Stimulated activated CD8-positive, alpha-beta memory T cell treated with anti-CD3 and anti-CD28 coated beads, Interleukin-4, amount 100 ng/mL, for 4 hours (primary cell): ENCODE measurements at regions not wholly inside any gene's neighbourhood (a gene's known extent, or its start where the extent isn't known, plus 50 kb on each side); places are given as distances from the start of the nearest gene placed in this dataset.

Source experiments
- DNase-seq, 2 donors: peaks; one replicate each; pipeline ENCODE4 v3.0.0-alpha.2; 2020; ENCODE audit warnings: low read depth in 2 of 2, low spot score in 1 of 2

DNA sequence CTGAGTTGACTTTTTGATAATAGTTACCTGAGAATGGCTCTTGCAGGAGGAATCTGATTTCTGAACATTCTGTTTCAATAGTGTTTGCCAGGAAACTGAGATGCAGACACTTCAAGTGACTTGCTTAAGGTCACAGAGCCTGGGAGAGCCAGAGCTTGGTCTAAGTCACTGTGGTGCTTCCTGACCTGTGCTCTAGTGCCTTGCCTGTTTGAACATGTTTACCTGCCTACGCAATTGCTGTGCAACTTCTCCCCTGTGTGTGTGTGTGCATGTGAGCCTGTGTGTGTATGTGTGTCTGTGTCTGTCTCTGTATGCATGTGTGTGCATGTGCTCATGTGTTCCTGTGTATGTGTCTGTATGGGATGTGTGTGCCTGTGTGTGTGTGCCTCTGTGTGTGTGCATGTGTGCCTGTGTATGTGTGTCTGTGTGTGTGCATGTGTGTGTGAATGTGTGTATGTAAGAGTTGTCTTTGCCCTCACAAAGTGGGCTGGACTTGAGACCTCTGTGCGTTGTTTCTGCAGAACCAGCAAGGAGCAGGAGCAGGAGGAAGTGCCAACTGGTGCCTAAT lies 185.8 kb downstream of the GADD45G start:
- DNase-seq = no peak

DNA sequence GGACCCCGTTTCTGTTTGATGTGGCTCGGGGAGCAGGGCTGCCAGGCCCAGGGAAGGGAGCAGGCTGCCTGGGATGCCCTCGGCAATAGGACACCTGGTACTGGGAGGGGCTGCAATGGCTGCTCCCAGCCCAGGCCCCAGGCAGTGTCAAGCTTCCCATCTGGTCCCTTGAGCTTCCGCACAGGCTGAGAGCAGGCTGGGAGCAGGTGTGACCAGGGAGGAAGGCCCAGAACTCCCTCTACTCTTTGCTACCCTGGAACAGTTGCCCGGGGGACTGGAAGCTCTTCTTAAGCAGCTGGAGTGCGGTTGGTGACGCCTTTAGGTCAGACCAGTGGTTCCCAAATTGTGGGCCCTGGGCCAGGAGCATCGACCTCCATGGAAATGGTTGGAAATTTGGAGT lies 186.9 kb downstream of the GADD45G start:
- DNase-seq = no peak

DNA sequence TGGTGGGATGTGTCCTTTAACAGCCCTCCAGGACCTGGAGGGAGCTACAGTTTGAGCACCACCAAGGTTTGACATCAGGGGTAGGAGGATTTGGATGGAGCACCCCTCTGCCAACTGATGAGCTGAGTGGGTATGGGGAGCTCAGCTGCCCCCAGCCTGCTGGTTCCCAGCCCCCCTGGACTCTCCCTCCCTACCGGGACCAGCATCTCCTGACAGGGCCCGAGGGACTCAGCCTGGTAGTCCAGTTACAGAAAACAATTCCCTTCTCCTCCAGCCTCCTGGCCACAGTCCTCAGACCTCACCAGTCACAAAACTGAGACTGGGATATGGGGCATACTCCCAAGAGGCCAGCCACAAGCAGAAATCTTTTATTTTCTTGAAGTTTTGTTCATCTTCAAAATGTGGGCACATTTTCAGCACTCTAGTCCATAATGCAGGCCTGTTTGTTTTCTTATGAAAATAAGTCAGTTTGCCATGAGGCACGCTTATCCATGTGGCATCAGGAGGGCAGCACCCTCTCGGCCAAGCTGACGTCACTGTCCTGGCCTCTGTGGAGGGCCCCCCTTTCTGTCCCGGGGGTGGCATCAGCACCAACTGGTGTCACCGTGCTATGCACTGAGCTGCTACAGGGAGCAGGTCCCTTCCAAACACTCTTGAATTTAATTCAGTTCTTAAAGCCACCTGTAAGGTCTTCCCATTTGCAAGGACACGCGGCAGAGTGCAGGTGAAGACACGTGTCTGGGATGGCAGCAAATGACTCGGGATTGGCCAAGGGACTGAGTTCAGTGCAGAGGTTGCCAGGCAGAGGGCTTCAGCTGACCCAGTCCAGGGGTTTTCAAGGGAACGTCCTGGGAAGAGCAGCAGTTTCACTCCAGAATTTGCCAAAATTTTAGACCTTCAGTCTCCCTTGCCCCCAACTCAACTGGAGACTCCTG lies 187.6 kb downstream of the GADD45G start:
- no peak for DNase-seq

DNA sequence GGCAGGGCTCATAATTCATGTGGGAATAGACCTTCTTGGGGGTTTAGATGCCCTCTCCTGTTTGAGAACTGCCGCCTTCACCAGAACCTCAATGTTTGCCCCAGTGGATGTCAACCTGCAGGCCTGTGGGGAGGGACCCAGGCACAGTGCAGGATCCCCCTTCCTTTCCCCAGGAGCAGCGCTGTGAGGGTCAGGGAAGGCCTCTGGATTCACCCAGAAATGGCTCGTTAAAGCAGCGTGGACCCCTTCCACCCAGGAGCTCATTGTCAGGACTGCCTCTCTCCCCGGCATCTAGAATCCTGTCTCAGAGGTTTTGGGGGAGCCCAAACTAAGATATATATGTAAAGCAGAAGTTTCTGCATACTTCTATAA lies 188.3 kb downstream of the GADD45G start:
- DNase-seq = no peak

DNA sequence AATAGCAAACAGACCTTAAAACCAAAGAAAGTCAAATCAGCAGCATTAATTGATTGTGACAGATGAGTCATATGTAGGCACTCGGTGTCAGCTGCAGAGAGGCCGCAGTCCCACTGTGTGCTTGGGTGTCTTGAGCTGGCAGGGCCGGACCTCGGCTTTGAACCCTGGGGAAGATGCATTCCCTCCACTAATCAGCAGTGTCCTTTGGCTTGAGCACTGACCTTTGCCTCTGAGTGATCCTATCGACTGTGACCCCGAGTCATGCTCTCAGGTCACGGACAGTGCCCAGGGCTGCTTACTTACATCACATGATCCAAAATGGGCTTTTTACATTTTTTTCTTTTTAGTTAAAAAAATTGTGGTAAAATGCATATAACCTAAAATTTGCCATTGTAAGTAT lies 188.7 kb downstream of the GADD45G start:
- DNase-seq = no peak

DNA sequence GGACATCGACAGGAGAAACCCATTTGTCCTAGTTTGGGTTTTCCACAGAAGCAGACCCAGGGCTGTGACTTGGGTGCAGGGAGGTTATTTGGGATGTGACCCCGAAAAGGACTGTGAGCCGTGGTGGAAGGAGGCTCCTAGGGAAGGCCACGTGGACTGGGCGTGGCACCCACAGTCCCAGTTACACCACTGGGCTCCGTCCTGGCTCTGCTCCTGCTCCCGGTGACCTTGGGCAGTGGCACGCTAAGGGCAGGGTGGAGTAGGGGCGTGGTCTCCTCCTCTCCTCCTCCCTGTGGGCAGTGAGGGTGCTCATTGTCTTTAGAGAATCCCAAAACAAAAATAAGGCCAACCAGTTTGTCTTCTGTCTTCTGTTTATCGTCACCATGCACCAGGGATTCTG lies 190.1 kb downstream of the GADD45G start:
- no peak for DNase-seq

DNA sequence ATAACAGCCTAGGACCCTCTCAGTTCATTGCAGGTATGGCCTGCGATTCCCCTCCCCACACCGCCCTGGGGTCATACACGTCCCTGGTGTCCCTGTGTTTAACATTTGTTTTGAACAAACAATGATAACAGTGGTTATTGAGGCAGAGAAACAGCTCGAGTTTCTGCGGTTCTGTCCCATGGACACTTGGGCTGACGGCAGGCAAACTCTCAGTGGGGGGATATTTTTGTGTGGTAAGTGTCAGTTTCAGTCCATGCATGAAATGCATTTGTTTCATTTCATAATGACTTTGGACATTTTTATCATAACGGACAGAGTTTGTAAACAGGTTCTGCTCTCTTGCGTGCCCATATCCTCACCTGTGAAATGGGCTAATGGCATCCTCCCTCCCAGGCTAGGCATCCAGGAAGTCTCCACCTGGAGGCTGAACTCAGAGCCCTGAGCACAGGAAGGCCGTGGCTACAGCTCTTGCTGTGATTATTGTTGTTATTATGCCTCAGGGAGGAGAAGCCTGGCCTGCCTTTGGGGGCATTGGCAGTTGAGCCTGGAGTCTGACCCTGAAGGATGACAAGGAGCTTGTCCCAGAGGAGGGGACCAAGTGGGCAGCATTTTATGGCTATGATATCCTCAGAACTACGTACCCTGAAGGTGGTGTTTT lies 190.9 kb downstream of the GADD45G start:
- DNase-seq = no peak

DNA sequence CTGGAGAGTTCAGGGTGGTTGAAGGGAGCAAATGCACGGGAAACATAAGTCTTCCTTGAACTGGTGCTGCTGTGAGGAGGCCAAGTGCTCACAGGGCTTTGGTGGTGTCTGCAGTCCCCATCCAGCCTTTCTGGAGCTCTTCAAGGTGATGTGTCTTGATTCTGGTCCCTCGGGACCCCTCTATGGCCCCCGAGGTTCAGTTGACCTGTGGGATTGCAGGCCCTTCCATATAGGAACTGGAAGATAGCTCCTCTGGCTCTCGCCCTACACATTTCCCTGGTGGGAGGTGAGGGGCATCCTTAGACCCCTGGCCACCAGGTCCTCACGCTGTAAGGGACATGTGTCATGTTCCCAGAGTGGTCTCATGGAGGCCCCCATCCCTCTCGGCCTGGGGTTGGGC lies 191.8 kb downstream of the GADD45G start:
- DNase-seq = no peak

DNA sequence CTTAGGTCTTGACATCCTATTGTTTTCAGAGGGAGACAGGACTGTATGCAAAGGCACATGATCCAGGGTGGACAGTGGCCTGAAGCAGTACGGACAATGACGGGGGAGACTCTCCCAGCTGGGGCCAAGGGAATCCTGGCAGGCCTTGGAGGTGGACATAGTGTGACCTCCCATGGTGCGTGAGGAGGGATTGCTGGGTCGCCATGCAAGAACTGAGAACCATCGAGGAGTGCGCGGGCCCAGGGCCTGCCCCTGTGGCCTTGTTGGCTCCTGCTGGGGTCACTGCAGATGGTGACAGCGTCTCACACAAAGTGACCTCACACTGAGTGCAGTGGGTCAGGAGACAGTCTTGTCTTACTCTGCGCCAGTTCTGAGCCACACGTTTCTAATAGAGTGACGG lies 192.4 kb downstream of the GADD45G start:
- no peak for DNase-seq

DNA sequence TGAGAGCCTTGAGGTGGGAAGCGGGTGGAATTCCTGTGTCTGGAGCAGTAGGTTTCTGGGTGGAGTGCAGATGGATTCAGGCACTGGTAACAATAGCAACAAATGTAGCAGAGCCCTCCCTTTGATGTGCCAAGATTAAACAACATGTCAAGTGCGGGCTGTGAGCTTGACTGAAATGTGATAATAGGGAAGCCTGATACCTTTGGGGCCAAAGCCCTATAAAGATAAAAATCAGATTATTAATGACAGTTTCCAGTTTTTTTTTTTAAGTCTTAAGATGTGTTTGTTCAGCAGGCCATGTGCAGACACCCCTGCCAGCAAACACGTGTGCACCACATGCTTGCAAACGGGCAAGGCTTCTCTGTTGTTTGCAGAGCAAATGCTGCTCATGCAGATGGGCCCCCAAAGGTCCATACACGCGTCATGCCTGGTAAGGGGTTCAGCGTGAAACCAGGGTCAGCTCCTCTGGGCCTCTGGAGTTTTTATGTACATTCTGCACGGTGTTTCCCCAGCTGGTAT lies 193.2 kb downstream of the GADD45G start:
- no peak for DNase-seq

DNA sequence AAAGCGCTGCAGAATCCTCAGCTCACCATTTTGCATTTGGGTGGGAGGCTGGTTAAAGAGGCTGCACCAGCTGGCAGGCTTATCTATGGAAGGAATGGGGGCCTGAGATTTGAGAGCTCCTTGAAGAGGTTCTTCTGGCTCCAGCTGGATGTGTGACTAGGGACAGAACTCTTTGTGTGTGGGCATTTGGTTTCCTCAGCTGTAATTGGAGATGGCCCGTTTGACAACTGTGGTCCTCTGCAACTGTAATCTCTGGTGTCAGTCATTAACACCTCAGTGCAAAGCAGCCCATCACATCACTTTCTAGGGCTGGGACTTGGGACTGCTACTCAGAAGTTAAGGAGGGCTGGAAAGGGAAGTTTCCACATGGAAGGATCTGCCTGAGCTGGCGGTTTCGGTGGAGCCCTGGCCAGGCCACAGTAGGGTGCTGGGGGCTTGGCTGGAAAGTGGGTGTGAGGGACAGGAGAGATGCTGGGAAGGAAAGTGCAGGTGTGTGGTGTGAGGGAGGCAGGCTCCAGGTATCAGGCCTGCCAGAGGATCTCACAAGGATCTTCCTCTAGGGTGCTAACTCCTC lies 193.8 kb downstream of the GADD45G start:
- DNase-seq = no peak

DNA sequence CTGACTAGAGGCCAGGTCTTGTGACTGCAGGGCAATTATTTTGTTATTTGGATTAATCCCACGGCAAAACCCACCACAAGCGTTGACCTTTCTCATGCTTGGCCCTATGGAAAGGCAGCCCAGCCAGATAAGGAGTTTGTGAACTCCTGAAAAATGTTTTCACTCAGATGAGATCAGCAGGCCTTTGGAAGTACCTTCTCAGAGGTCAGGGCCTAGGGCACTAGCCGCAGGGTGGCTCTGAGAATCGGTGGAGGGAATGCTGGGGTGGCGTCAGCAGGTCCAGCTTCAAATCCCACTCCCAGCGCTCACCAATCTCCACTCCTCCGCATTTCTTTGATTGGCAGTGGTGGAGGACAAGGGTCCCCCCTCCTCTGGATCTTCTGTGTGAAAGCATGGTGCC lies 194.4 kb downstream of the GADD45G start:
- no peak for DNase-seq

DNA sequence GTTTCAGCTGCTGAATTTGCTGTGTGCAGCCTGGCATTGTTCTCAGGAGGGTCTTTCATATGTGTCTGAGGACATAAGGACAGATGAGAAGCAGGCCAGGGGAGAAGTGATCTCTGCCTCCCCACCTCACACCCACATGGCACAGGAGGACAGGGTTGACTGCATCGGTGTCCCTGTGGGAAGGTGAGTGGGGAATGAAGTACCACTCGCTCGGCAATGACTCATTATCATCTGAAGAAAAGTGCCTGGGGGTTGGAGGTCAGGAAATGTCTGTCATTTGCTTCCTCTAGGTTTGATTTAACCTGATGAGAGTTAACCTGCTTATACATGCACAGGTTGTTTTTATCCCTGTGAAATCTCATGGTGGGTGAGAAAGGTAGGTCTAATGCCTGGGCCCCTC lies 195.0 kb downstream of the GADD45G start:
- DNase-seq = no peak

DNA sequence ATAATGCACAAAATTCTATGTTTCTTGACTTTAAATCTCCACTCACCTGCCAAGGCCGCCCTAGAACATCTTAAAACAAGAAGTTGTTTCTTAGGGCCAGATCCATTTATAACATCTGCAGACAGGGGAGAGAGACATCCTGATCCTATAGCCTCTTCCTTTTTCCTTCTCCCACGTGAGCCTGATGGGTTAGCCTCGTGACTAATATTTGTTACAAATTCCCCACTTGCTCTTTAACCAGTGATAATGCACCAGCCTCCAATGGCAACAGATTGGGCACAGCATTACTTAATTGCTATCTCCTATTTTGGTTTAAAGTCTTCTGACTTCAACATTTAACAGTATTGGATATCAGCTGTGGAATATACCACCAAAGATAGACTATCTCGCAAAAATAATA lies 196.5 kb downstream of the GADD45G start:
- DNase-seq = no peak

DNA sequence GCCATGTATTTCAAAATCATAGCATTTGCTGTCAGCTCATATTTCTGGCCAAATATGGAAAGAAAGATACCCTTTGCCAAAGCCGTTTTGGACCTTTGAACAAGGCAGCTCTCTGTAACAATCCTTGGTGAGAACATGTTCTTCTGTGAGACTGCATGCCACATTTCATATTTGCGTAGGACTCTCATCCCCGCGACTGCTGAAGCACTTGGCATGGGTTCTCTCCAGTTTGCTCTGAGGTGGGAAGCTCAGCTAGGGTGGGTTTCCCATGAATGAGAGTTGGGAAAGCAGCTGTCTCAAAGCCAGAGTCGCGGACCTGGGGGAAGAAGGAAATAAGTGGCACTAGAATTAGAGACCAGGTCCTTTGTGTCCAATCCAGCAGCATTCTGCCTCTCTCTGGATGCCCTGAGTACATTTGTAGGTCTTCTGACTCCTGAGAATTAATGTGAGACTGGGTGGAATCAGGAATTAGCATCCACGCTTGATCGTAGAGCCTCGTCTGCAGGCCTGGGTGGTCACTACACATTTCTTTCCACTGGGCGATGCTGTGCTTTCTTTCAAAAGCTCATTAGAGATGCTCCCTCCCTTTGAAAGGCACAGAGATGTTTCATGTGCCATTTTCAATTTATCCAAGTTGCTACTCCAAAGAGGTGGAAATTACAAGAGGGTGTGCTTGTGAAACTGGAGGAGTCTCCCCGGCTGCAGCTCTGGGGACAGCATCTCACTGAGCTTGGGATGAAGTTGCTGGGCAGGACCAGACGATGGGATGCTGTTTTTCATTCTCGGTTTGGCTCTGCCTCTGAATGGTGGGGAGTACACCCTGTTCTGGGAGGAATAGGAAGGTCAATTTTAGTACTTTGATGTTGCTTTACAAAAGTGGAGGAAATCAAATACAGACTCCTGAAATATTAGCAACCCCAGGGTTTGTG lies 197.2 kb downstream of the GADD45G start:
- no peak for DNase-seq

DNA sequence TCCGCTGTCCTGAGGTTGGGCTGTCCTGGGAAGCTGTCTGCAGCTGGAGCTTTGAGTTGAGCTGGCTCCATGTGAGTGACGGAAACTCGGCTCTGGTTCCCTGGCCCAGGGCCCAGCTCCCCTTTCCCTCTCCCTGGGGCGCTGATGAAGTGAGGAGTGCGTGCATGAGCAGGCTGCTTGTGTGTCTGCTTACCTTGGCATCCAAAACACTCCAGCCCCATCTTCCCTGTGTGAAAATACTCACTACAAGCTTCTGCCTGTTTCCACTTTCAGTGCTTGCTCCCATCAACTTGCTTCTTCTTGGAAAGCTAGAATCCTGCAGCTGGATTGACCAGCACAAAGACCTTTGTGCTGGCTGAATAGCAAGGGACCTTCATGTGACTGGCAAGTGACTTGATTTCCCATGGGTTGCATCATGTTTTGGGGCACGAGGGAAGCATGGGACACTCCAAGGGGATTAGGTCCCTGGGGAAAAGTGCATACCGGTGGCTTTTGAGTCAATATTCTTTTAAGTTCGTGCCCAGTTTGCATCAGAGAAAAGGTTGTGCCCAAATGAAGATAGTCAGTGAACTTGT lies 198.1 kb downstream of the GADD45G start:
- DNase-seq = no peak

DNA sequence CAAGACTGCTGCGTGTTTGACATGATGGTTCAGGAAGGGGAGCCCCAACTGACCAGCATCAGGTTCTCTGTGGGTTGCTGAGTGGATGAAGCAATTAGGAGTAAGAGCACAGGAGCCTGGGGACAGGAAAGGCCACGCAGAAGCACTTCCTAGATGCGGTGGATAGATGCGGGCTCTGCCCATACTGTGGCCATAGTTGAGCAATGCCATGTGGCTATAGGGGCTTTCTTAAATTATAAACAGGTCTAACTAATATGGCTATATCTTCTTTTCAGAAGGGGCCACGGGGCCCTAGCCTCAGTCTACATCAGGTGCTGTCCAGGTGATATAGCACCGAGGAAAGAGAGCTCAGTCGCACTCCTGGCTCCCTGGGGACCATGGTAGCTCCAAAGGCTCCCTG lies 198.6 kb downstream of the GADD45G start:
- DNase-seq = no peak

DNA sequence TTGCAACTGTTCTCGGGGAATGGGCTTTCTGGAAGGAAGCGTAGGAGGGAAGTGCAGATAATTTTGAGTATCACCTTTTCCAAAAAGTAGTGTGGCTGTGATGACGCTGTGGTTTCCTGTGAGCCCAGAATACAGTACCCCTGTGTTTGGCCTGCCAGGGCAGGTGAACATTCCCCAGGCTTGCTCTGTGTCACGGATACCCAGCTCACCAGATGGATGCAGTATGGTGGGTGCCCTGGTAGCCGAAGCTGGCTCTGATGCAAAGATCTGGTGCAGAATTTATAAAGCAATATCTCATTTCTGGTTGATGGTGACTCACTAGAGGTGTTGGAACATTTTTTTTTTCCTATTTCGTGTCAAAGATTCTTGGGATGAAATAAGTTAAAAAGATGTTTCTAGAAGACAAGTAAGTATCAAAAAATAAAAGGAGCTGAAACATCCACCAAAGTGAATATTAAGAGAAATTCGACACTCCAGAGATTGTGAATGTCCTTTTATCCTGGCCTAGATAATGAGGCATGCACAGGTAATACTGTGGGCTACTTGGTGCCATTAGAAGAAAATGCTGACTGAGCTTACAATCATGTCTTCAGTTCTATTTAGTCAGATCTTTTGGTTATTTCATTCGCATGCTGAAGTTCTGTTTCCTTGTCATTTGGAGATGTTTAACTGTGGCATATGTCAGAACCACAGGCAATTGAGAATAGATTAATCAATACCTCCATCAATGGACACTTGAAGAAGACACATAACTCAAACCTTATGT lies 200.1 kb downstream of the GADD45G start:
- DNase-seq = no peak

DNA sequence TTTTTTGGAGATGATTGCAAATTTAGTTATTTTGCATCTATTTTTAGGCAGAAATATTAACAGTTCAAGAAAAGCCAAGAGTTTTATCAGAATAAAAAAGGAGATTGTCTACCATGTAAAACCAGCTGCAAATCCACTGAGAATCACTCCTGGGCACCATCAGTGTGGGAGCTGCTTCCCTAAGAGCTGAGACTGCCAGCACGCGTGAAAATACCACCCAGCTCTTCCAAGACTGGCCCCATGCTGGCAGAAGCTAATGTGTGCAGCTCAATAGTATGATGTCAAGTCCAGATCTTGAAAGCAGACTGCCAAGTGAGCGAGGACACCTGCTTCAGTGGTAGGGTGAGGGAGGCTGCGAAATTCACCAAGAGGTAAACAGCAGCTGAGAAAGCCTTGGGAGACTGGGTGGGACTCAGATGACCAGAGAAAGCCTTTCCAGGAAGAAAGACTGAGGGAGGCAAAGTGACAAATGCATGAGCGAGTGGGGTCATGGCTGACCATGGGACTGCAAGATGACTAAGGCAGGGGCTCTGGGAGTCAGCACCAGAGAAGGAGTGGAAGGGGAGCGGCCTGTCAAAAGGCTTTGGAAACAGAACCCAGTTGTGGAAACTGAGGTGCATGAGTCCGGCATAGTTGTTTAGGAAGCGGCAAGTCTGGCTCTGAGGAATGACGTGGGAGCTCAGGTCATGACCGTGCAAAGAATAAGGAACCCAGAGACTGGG lies 200.9 kb downstream of the GADD45G start:
- no peak for DNase-seq
